GM23338 (cell line): ENCODE measurements at regions not wholly inside any gene's neighbourhood (a gene's known extent, or its start where the extent isn't known, plus 50 kb on each side); places are given as distances from the start of the nearest gene placed in this dataset.

Experiments
- ATAC-seq: fragments of 200-7000 bp; cut with Tn5 transposase; 3 replicates; pipeline ENCODE4 v1.9.1; 2020
- DNase-seq: peaks from one replicate; pipeline ENCODE4 v3.0.0-alpha.2; 2015; ENCODE audit warnings: low spot score
- H2AFZ ChIP-seq: fragments of 200-600 bp; sonication (generic); 2 replicates; pipeline ENCODE4 v1.8.0; 2016; ENCODE audit warnings: antibody characterized with exemption, mild to moderate bottlenecking, moderate library complexity
- H3F3A ChIP-seq: fragments of 200-600 bp; sonication (generic); replicated peaks from 2 replicates; pipeline ENCODE4 v1.8.0; 2017; ENCODE audit warnings: antibody characterized with exemption, mixed run types, low read depth
- H3K27ac ChIP-seq: fragments of 200-600 bp; sonication (generic); 2 replicates; pipeline ENCODE4 v1.6.1; 2016; ENCODE audit warnings: low read depth
- H3K27me3 ChIP-seq: fragments of 200-600 bp; sonication (generic); 2 replicates; pipeline ENCODE4 v1.8.0; 2016; ENCODE audit warnings: mild to moderate bottlenecking, mixed run types, moderate library complexity; ENCODE audit not compliant: insufficient read depth
- H3K36me3 ChIP-seq: fragments of 200-600 bp; sonication (generic); 2 replicates; pipeline ENCODE4 v1.8.0; 2016; ENCODE audit warnings: mild to moderate bottlenecking; ENCODE audit not compliant: insufficient read depth
- H3K4me1 ChIP-seq: fragments of 200-600 bp; sonication (generic); 2 replicates; pipeline ENCODE4 v1.8.0; 2016; ENCODE audit warnings: mild to moderate bottlenecking, moderate library complexity; ENCODE audit not compliant: insufficient read depth
- H3K4me2 ChIP-seq: fragments of 200-600 bp; sonication (generic); 2 replicates; pipeline ENCODE4 v1.7.1; 2017; ENCODE audit warnings: mixed run types
- H3K4me3 ChIP-seq: fragments of 200-600 bp; sonication (generic); 2 replicates; pipeline ENCODE4 v1.6.1; 2016; ENCODE audit warnings: mixed run types
- H3K79me2 ChIP-seq: fragments of 200-600 bp; sonication (generic); replicated peaks from 2 replicates; pipeline ENCODE4 v1.8.0; 2017; ENCODE audit warnings: mild to moderate bottlenecking; ENCODE audit not compliant: insufficient read depth
- H3K9me2 ChIP-seq: fragments of 200-600 bp; sonication (generic); 2 replicates; pipeline ENCODE4 v1.8.0; 2017; ENCODE audit not compliant: insufficient read depth
- H4K20me1 ChIP-seq: fragments of 200-600 bp; sonication (generic); replicated peaks from 2 replicates; pipeline ENCODE4 v1.8.0; 2017; ENCODE audit warnings: mild to moderate bottlenecking; ENCODE audit not compliant: insufficient read depth
- H3K27ac Mint-ChIP-seq: 2 replicates; pipeline ENCODE4 v1.8.0; 2020; ENCODE audit warnings: inconsistent platforms, mild to moderate bottlenecking, moderate library complexity, mixed read lengths
- H3K27me3 Mint-ChIP-seq: 3 replicates; pipeline ENCODE4 v1.8.0; 2022; ENCODE audit warnings: low read depth, mild to moderate bottlenecking, moderate library complexity, mixed read lengths, inconsistent platforms; ENCODE audit not compliant: insufficient read depth, poor library complexity
- H3K36me3 Mint-ChIP-seq: 3 replicates; pipeline ENCODE4 v1.8.0; 2021; ENCODE audit warnings: low read depth, mild to moderate bottlenecking, inconsistent platforms, moderate library complexity, mixed read lengths
- H3K4me1 Mint-ChIP-seq: 3 replicates; pipeline ENCODE4 v1.8.0; 2020; ENCODE audit warnings: mild to moderate bottlenecking, inconsistent platforms, mixed read lengths
- H3K4me3 Mint-ChIP-seq: 3 replicates; pipeline ENCODE4 v1.8.0; 2021; ENCODE audit warnings: moderate library complexity, mild to moderate bottlenecking, inconsistent platforms, mixed read lengths
- H3K9me3 Mint-ChIP-seq: 3 replicates; pipeline ENCODE4 v1.8.0; 2020; ENCODE audit warnings: moderate library complexity, mild to moderate bottlenecking, inconsistent platforms, mixed read lengths
- CREB1 ChIP-seq: fragments of 250-450 bp; sonication (Bioruptor Pico); IDR thresholded peaks from 2 replicates; pipeline ENCODE4 v1.5.0; 2020; ENCODE audit warnings: low read depth, mild to moderate bottlenecking, moderate library complexity
- CTCF ChIP-seq, 2 experiments: fragments of 200-600 bp in 1 of 2; sonication (generic) in 1 of 2; conservative IDR thresholded peaks; 2 replicates each; pipeline versions ENCODE4 v1.5.1 to v1.6.1; 2016 to 2017; ENCODE audit warnings: antibody characterized with exemption in 2 of 2, low read depth in 2 of 2, mild to moderate bottlenecking in 2 of 2, moderate library complexity in 1 of 2
- EZH2 ChIP-seq: fragments of 200-600 bp; sonication (generic); IDR thresholded peaks from one replicate; pipeline ENCODE4 v1.8.0; 2017; ENCODE audit warnings: antibody characterized with exemption, mild to moderate bottlenecking, low read depth; ENCODE audit not compliant: unreplicated experiment
- EZH2phosphoT487 ChIP-seq: fragments of 200-600 bp; sonication (generic); IDR thresholded peaks from one replicate; pipeline ENCODE4 v1.8.1; 2018; ENCODE audit warnings: antibody characterized with exemption; ENCODE audit not compliant: unreplicated experiment
- JUNB ChIP-seq: IDR thresholded peaks from one replicate; pipeline ENCODE4 v1.6.1; 2016; ENCODE audit warnings: antibody characterized with exemption; ENCODE audit not compliant: unreplicated experiment
- POLR2AphosphoS5 ChIP-seq: IDR thresholded peaks from 2 replicates; pipeline ENCODE4 v1.6.1; 2016; ENCODE audit warnings: antibody characterized with exemption, low read depth
- ZNF462 ChIP-seq: fragments of 250-450 bp; sonication (Bioruptor Pico); IDR thresholded peaks from 2 replicates; pipeline ENCODE4 v1.5.0; 2020; ENCODE audit warnings: mild to moderate bottlenecking, moderate library complexity

GRCh38 chr4:146051728-146052391 is 113.2 kb upstream of the ZNF827 start (continued):
- TF ChIP-seq ZNF462 (CRISPR knock-in tag) (no peak), EZH2 (no peak)

- Mint-ChIP-seq H3K27ac (no peak overlapping the region), H3K4me3 (no peak overlapping the region), H3K4me1 (peaks cover 9% of the 10 kb centered on the region; the same call in 2 of the 3 replicates), H3K9me3 (peaks cover 28% of the 10 kb centered on the region), H3K27me3 (no peaks in the 10 kb centered on the region), H3K36me3 (peaks cover 21% of the 10 kb centered on the region)
- no peaks in the 10 kb centered on the region for H3F3A ChIP-seq
- H3K4me3 ChIP-seq = no peak overlapping the region
- H4K20me1 ChIP-seq = no peaks in the 10 kb centered on the region
- peaks cover 26% of the 10 kb centered on the region; the same call in 1 of the 2 replicates for H3K9me2 ChIP-seq
- DNase-seq (no peak), ATAC-seq (no peak)
- H3K27ac ChIP-seq = no peak overlapping the region
- H3K79me2 ChIP-seq = no peaks in the 10 kb centered on the region
- H3K27me3 ChIP-seq = no peaks in the 10 kb centered on the region
- 0 out of 2 replicates have a peak overlapping the region, but pooled peaks have one; percentile 33 for H2AFZ ChIP-seq
- H3K4me1 ChIP-seq = peaks cover 7% of the 10 kb centered on the region
- peaks cover 5% of the 10 kb centered on the region for H3K36me3 ChIP-seq
- no peak overlapping the region for H3K4me2 ChIP-seq
- no peak for TF ChIP-seq POLR2AphosphoS5
- TF ChIP-seq CTCF (conservative IDR thresholded peaks at IDR 0.05; ENCODE audit: low read depth in 2 of 2) = no peak
- no peak for TF ChIP-seq CREB1
- TF ChIP-seq JUNB = no peak
- no peak for TF ChIP-seq EZH2phosphoT487
- TF ChIP-seq ZNF462 (CRISPR knock-in tag) = no peak
These were observed 112.6 kb upstream of the ZNF827 start for GRCh38 chr4:146051223-146051622.
